ENCODE measurements at regions not wholly inside any gene's neighbourhood (a gene's known extent, or its start where the extent isn't known, plus 50 kb on each side); places are given as distances from the start of the nearest gene placed in this dataset.

- no peak for DNase-seq (ENCODE audit: low read depth)
Measured at GRCh38 chrX:122777766-122778165, 406.3 kb upstream of the GRIA3 start.

GRCh38 chrX:122783918-122784317, 400.2 kb upstream of the GRIA3 start:
- no peak for DNase-seq (ENCODE audit: low read depth)

DNA sequence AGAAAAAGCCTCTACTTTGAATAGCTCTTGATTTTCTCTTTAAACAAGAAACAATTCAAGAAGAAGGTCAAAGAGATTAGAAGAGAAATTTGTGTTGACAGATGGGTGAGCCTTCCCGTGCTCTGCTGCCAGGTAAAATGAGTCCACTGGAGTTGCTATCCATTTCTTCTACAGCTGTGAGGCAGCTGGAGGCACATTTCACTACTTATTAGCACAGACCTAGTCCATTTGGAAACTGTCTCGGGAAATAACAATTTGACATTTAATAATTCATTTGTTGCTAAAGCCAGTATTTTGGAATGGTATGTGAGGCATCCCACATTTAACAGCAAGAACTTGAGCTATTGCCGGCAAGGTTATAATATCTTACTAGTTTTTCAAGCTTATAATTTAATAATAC, 396.8 kb upstream of the GRIA3 start:
- no peak for DNase-seq (ENCODE audit: low read depth)

GRCh38 chrX:122788216-122788615, 395.9 kb upstream of the GRIA3 start:
- no peak for DNase-seq (ENCODE audit: low read depth)

GRCh38 chrX:122790376-122791095, 393.5 kb upstream of the GRIA3 start:
- DNase-seq (ENCODE audit: low read depth): no peak

DNA sequence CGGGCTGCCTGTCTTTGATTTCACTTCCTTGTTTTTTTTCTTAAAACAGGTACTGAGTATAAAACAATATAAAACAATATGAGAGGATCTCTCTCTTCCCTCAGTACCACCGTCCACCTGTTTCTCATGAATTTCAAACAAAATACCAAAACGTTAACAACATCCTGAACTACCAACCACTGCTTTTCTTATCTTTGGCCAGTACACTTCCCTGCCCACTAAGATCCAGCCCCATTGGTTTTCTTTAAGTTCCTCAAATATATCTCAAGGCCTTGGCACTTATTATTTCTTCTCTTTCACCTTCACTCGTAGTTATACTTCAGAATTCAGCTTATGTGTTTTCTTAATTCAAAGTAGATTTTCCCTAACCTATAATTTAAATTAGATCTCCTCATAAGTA, 370.2 kb upstream of the GRIA3 start:
- DNase-seq (ENCODE audit: low read depth): no peak

GRCh38 chrX:122816288-122816687, 367.8 kb upstream of the GRIA3 start:
- no peak for DNase-seq (ENCODE audit: low read depth)

DNA sequence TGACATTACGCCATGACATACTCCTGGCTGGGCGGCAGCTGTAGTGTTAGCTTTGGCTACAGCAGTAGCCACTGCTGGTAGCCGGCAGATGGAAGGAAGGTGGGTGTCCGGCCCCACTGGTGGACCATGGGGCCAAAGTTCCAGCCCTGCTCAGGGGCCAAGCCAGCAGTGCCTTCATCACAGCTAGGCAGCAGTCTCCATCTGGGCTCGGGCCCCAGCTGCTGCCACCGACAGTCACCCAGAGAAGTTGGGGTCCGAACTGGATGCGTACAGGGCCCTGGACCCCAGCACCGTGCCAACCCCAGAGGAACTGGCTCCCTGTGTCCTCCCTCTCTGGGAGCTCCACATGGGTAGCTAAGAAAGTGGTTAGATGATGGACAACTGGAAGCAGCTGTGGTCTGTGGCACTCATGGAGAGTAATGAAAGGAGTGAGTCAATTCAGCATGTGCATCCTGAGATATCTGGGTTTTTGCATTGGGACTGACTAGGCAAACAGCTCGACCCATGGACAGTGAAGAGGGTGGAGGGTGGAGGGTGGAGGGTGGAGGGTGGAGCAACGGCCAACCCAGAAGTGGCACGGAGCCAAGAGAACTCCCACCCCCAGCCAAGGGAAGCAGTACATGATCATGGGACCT, 366.6 kb upstream of the GRIA3 start:
- DNase-seq (ENCODE audit: low read depth): no peak

DNA sequence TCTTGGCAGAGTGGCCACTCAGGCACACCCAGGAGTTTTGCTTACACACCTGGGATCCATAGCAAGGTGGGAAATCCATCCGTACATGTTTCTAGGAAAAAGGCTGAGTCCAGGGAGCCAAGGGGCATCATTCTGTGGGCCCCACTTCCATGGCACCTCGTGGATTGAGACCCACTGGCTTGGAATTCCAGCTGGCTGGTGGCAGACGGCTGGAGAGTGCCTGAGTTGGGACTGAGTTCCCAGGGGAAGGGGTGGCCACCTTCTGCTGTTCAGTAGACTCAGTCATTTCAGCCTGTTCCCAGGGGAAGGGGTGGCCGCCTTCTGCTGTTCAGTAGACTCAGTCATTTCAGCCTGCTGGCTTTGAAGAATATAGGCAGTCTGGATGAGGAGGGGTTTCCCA, 366.0 kb upstream of the GRIA3 start:
- no peak for DNase-seq (ENCODE audit: low read depth)

GRCh38 chrX:122833230-122833629, 350.8 kb upstream of the GRIA3 start:
- no peak for DNase-seq (ENCODE audit: low read depth)

DNA sequence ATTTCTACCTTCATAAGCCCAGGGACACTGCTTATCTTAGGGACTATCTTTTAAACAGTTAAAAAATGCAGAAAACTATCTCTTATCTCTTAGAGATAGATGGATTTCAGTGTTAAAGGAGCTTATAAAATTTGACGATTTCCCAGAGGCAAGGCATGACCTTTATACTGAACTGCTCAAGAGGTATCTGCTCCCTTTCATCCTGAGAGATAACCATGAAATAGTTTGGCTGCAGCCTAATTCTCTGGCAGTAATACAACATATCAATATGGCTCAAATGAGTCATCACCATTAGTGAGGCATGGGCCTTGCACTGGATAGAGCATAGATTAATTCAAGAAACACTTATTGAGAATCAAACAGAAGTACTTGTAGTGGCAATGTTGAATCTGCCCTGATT, 348.2 kb upstream of the GRIA3 start:
- DNase-seq (ENCODE audit: low read depth): no peak

GRCh38 chrX:122850326-122850725, 333.8 kb upstream of the GRIA3 start:
- no peak for DNase-seq (ENCODE audit: low read depth)

- DNase-seq (ENCODE audit: low read depth): no peak
Measured at GRCh38 chrX:122856205-122856604, 327.9 kb upstream of the GRIA3 start.

DNA sequence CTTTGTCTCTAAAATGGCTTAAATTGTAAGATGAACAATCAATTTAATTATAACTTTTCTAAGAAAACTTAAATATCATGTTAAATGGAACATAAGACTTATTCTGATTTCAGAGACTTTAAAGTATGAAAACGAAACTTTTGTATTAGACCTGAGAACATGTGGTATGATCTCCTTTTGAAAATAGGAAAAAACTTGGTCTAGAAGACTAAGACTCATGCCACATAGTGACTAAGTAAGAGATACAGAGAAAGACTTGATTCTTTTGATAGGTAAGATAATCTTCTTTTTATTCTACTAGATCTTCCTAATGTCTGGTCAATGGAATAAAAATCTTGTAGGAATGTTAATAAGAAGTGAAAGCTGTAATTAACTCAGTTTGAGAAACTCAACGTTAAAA, 326.3 kb upstream of the GRIA3 start:
- no peak for DNase-seq (ENCODE audit: low read depth)

- no peak for DNase-seq (ENCODE audit: low read depth)
Measured at GRCh38 chrX:122863067-122863466, 321.0 kb upstream of the GRIA3 start.

DNA sequence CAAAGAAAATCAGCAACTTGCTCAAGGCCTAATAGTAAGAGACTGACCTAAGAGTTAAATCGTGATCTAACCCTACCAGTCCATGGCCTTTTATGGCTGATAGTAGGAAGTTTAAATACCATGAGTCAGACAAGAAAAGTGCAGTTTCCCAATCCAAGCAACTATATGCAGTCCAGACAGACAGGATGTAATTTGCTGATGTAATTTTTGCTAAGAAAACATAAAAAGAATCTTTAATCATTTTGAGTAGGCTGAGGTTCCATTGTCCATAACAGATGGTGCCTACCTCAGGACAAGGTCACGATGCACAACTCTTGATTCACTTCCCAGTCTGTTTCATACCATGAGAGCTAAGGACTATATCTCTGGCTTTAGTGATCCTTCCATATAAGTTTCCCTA, 317.5 kb upstream of the GRIA3 start:
- no peak for DNase-seq (ENCODE audit: low read depth)

DNA sequence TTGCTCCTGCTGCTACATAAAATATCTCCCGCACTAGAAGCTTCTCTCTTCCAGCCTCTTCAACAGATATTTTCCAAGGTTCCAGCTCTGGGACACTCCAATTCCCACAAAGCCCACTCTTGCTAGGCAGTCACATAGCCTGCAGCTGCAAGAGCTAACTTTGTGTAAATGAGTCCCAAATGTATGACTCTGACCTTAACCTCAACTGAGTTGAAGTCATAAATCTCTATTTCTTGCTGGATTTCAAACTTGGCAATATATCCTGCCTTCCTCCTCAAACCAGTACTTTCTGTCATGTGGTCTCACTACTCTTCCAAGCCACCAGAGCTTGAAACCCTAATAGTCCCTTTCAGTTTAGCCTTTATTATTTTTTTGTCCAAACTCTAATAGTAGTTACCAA, 315.4 kb upstream of the GRIA3 start:
- no peak for DNase-seq (ENCODE audit: low read depth)

DNA sequence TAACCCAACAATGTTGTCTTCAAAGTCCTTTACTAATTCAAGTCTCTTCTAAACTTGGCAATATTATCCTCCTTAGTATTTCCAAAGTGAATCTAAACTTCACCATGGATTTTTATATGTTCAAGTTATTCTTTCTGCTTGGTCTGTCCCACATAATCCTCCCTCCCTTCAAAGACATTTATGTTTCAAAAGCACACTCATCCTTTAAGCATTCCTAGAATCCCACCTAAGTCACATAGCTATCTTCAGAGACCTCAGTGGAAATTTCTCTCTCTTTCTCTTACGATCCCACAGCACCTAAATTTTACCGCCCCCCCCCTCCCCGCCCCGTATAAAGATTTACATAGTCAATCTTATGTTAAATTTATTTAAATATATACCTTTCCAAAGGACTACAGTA, 314.9 kb upstream of the GRIA3 start:
- no peak for DNase-seq (ENCODE audit: low read depth)

DNA sequence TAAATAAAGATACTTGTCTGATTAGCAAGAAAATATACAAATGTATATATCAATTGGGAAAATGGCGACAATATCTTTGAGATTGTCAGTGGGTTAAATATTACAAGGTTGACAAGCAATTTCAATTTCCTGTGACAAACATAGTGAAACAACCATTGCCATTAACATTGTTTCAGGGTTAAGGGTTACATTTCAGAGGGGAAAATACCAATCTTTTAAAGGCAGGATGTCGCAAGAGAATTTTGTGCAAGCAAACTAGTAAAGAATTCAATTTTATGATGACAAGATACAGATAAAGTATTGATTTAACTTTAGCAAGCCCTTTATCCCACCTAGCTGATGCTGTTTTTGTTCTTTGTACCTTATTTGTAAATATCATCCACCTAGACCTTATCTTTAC, 305.8 kb upstream of the GRIA3 start:
- DNase-seq (ENCODE audit: low read depth): no peak

- DNase-seq (ENCODE audit: low read depth): no peak
Measured at GRCh38 chrX:122880952-122881351, 303.1 kb upstream of the GRIA3 start.

DNA sequence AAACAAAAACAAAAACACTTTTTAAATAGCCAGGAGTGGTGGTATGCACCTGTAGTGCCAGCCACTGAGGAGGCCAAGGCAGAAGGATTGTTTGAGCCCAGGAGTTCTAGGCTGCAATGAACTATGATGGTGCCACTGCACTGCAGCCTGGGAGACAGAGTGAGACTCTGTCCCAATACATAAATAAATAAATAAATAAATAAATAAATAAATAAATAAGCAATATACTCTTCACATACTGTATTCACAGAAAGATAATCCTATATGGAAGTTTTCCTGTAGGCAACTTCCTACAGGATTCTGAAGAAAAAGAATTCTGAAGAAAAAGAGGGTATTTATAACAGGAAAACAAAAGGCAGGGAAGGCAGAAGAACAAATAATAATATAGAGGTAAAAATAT, 293.3 kb upstream of the GRIA3 start:
- no peak for DNase-seq (ENCODE audit: low read depth)

DNA sequence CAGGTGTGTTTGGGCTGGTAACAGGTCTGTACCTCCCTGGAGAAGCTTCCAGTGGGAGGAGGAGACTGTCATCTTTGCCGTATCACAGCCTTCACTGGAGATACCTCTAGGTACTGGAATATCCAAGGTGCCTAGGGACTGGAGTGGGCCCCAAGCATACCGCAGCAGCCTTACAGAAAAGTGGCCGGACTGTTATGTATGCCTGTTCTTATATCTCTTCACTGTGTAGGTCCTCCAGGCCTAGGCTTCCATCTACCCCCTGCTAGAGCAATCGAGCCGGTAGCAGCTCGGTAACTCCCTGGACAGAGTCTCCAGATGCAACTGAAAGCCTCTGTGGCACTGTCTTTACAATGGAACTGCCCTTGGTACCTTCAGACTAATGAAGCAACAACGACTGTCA, 277.4 kb upstream of the GRIA3 start:
- DNase-seq (ENCODE audit: low read depth): no peak

GRCh38 chrX:122907375-122907774, 276.7 kb upstream of the GRIA3 start:
- no peak for DNase-seq (ENCODE audit: low read depth)

DNA sequence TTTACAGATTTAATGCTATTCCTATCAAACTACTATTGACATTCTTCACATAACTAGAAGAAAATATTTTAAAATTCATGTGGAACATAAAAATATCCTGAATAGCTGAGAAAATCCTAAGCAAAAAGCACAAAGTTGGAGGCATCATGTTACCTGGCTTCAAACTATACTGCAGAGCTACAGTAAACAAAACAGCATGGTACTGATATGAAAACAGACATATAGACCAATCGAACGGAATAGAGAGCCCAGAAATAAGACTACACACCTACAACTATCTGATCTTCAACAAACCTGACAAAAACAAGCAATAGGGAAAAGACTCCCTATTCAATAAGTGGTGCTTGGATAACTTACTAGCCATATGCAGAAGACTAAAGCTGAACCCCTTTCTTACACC, 273.4 kb upstream of the GRIA3 start:
- DNase-seq (ENCODE audit: low read depth): no peak

All from activated T-cell treated with anti-CD3 and anti-CD28 coated beads for 48 hours (primary cell).